ENCODE measurements at regions not wholly inside any gene's neighbourhood (a gene's known extent, or its start where the extent isn't known, plus 50 kb on each side); places are given as distances from the start of the nearest gene placed in this dataset.

- DNase-seq, result no peak
- Histone ChIP-seq H3K4me3 (no peak overlapping the region), H3K4me1 (no peaks in the 10 kb centered on the region), H3K36me3 (no peaks in the 10 kb centered on the region), H3K27ac (no peak overlapping the region), H3K27me3 (no peaks in the 10 kb centered on the region), H3K9me3 (no peaks in the 10 kb centered on the region)
- ATAC-seq, result no peak
- TF ChIP-seq, protein P1, sequence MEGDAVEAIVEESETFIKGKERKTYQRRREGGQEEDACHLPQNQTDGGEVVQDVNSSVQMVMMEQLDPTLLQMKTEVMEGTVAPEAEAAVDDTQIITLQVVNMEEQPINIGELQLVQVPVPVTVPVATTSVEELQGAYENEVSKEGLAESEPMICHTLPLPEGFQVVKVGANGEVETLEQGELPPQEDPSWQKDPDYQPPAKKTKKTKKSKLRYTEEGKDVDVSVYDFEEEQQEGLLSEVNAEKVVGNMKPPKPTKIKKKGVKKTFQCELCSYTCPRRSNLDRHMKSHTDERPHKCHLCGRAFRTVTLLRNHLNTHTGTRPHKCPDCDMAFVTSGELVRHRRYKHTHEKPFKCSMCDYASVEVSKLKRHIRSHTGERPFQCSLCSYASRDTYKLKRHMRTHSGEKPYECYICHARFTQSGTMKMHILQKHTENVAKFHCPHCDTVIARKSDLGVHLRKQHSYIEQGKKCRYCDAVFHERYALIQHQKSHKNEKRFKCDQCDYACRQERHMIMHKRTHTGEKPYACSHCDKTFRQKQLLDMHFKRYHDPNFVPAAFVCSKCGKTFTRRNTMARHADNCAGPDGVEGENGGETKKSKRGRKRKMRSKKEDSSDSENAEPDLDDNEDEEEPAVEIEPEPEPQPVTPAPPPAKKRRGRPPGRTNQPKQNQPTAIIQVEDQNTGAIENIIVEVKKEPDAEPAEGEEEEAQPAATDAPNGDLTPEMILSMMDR (IDR thresholded peaks at IDR 0.05), result no peak
- intact Hi-C loops (cut with DNase I), result no loop called here
Observed at GRCh38 chr6:40028449-40028848, 94.2 kb upstream of the MOCS1 start.

GRCh38 chr6:40022867-40023266, 88.6 kb upstream of the MOCS1 start:
- H3K9me3 ChIP-seq, result no peaks in the 10 kb centered on the region
- H3K27me3 ChIP-seq, result no peaks in the 10 kb centered on the region
- H3K27ac ChIP-seq, result no peak overlapping the region
- no peaks in the 10 kb centered on the region for H3K4me1 ChIP-seq
- TF ChIP-seq, protein P1 (IDR thresholded peaks at IDR 0.05), result no peak
- intact Hi-C loops (cut with DNase I), result no loop called here
- H3K4me3 ChIP-seq, result no peak overlapping the region
- no peak for DNase-seq
- H3K36me3 ChIP-seq, result no peaks in the 10 kb centered on the region
- no peak for ATAC-seq

DNA sequence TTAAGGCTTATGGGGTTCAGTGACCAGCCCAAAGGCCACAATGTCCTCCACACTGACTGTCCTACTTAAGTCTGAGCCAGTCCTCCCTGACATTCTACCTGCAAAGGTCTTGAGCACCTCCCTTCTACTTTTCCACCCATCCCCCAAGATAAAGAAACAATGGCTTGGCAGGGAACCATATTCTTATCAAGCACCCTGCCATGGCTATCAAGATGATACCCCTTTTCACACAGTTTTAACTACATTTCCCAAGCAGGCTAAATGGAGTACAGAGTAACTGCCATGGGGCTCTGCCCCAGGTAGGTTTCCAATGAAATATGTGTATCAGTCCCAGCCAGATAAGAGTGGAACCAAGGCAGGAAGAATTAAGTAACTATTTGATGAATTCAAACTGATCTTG, 85.9 kb upstream of the MOCS1 start:
- no peaks in the 10 kb centered on the region for H3K9me3 ChIP-seq
- H3K27me3 ChIP-seq, result no peaks in the 10 kb centered on the region
- DNase-seq (no peak), ATAC-seq (no peak)
- intact Hi-C loops (cut with DNase I), result no loop called here
- H3K4me3 ChIP-seq, result no peak overlapping the region
- H3K36me3 ChIP-seq, result no peaks in the 10 kb centered on the region
- H3K4me1 ChIP-seq, result no peaks in the 10 kb centered on the region
- TF ChIP-seq, protein P1 (IDR thresholded peaks at IDR 0.05), result no peak
- H3K27ac ChIP-seq, result no peak overlapping the region

GRCh38 chr6:40015530-40015929, 81.3 kb upstream of the MOCS1 start:
- Histone ChIP-seq H3K36me3 (no peaks in the 10 kb centered on the region), H3K4me1 (no peaks in the 10 kb centered on the region), H3K27ac (no peak overlapping the region), H3K27me3 (no peaks in the 10 kb centered on the region), H3K9me3 (no peaks in the 10 kb centered on the region), H3K4me3 (no peak overlapping the region)
- no peak for DNase-seq
- intact Hi-C loops (cut with DNase I), result no loop called here
- ATAC-seq, result no peak
- TF ChIP-seq, protein P1 (IDR thresholded peaks at IDR 0.05), result no peak

- ATAC-seq, result no peak
- intact Hi-C loops (cut with DNase I), result no loop called here
- Histone ChIP-seq H3K27me3 (no peaks in the 10 kb centered on the region), H3K4me1 (no peaks in the 10 kb centered on the region), H3K27ac (no peak overlapping the region), H3K9me3 (no peaks in the 10 kb centered on the region), H3K4me3 (no peak overlapping the region), H3K36me3 (no peaks in the 10 kb centered on the region)
- TF ChIP-seq, protein P1 (IDR thresholded peaks at IDR 0.05), result no peak
- DNase-seq, result no peak
Observed at GRCh38 chr6:40011844-40012243, 77.6 kb upstream of the MOCS1 start.

GRCh38 chr6:40000964-40001515, 66.8 kb upstream of the MOCS1 start:
- Histone ChIP-seq H3K36me3 (no peaks in the 10 kb centered on the region), H3K4me1 (no peaks in the 10 kb centered on the region), H3K27me3 (no peaks in the 10 kb centered on the region), H3K27ac (no peak overlapping the region), H3K9me3 (no peaks in the 10 kb centered on the region), H3K4me3 (no peak overlapping the region)
- intact Hi-C loops (cut with DNase I), result no loop called here
- DNase-seq (no peak), ATAC-seq (no peak)
- TF ChIP-seq, protein P1 (IDR thresholded peaks at IDR 0.05), result no peak
